OCI-LY3 (cell line): ENCODE measurements at regions not wholly inside any gene's neighbourhood (a gene's known extent, or its start where the extent isn't known, plus 50 kb on each side); places are given as distances from the start of the nearest gene placed in this dataset.

Experiments used
- EZH2phosphoT487 ChIP-seq: fragments of 200-600 bp; shearing (Covaris generic); IDR thresholded peaks from 2 replicates; pipeline ENCODE4 v1.6.1; 2018; ENCODE audit warnings: antibody characterized with exemption, mixed run types, low read depth
- TF ChIP-seq, protein P1 (sequence below): fragments of 200-600, 300-600 bp; sonication (generic); IDR thresholded peaks from 2 replicates; pipeline ENCODE4 v1.5.1; 2014; ENCODE audit warnings: antibody characterized with exemption, low read length, low read depth

DNA sequence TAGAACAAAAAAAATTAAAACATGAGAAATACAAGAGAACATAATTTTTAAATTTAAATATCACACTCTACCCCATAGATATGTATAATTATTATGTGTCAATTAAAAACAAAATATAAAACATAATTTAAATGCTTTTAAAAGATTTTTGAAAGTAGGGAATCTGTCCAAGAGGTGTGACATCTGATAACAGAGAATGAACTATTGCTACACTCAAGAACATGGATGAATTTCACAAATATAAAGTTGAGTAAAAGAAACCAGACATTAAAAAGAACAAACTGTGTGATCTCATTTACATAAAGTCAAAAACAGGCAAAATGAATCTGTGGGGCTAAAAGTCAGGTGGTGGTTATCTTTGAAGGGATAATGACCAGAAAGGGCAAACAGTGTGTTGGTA is 106.5 kb upstream of the COL21A1 start:
- TF ChIP-seq, protein P1, sequence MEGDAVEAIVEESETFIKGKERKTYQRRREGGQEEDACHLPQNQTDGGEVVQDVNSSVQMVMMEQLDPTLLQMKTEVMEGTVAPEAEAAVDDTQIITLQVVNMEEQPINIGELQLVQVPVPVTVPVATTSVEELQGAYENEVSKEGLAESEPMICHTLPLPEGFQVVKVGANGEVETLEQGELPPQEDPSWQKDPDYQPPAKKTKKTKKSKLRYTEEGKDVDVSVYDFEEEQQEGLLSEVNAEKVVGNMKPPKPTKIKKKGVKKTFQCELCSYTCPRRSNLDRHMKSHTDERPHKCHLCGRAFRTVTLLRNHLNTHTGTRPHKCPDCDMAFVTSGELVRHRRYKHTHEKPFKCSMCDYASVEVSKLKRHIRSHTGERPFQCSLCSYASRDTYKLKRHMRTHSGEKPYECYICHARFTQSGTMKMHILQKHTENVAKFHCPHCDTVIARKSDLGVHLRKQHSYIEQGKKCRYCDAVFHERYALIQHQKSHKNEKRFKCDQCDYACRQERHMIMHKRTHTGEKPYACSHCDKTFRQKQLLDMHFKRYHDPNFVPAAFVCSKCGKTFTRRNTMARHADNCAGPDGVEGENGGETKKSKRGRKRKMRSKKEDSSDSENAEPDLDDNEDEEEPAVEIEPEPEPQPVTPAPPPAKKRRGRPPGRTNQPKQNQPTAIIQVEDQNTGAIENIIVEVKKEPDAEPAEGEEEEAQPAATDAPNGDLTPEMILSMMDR = no peak
- TF ChIP-seq EZH2phosphoT487 = no peak
